SK-N-DZ (cell line): ENCODE measurements at regions not wholly inside any gene's neighbourhood (a gene's known extent, or its start where the extent isn't known, plus 50 kb on each side); places are given as distances from the start of the nearest gene placed in this dataset.
"Not testable (repeated sequence)": the region's sequence is repeated elsewhere in the genome, so short reads cannot be mapped to it uniquely, and the experiment has no call there.

Source experiments
- DNase-seq: peaks from one replicate; pipeline ENCODE4 v3.0.0-alpha.2; 2015; ENCODE audit warnings: low spot score

- DNase-seq, result not testable (repeated sequence)
These were observed 667.1 kb downstream of the PRIM2 start for GRCh38 chr6:57984575-57984974.

- DNase-seq, result not testable (repeated sequence)
These were observed 668.3 kb downstream of the PRIM2 start for GRCh38 chr6:57985734-57986133.

GRCh38 chr6:57986584-57986983 is 669.2 kb downstream of the PRIM2 start:
- DNase-seq, result not testable (repeated sequence)

GRCh38 chr6:57989520-57990080 is 672.2 kb downstream of the PRIM2 start:
- DNase-seq, result not testable (repeated sequence)

- DNase-seq, result not testable (repeated sequence)
These were observed 681.6 kb downstream of the PRIM2 start for GRCh38 chr6:57998858-57999619.

- not testable (repeated sequence) for DNase-seq
These were observed 682.8 kb downstream of the PRIM2 start for GRCh38 chr6:58000233-58000632.

- not testable (repeated sequence) for DNase-seq
These were observed 686.2 kb downstream of the PRIM2 start for GRCh38 chr6:58003417-58004167.

- DNase-seq, result not testable (repeated sequence)
These were observed 690.0 kb downstream of the PRIM2 start for GRCh38 chr6:58007334-58008000.

- DNase-seq, result not testable (repeated sequence)
These were observed 690.5 kb downstream of the PRIM2 start for GRCh38 chr6:58008001-58008335.

- not testable (repeated sequence) for DNase-seq
These were observed 694.6 kb downstream of the PRIM2 start for GRCh38 chr6:58011954-58012600.

- DNase-seq, result not testable (repeated sequence)
These were observed 699.2 kb downstream of the PRIM2 start for GRCh38 chr6:58016614-58017013.

- not testable (repeated sequence) for DNase-seq
These were observed 710.8 kb downstream of the PRIM2 start for GRCh38 chr6:58028188-58028587.

- not testable (repeated sequence) for DNase-seq
These were observed 720.8 kb downstream of the PRIM2 start for GRCh38 chr6:58038213-58038612.

- not testable (repeated sequence) for DNase-seq
These were observed 729.2 kb downstream of the PRIM2 start for GRCh38 chr6:58046584-58046983.

GRCh38 chr6:58047389-58047788 is 730.0 kb downstream of the PRIM2 start:
- DNase-seq, result not testable (repeated sequence)

GRCh38 chr6:58047865-58048264 is 730.4 kb downstream of the PRIM2 start:
- not testable (repeated sequence) for DNase-seq

GRCh38 chr6:58055465-58056176 is 738.2 kb downstream of the PRIM2 start:
- not testable (repeated sequence) for DNase-seq

- not testable (repeated sequence) for DNase-seq
These were observed 742.3 kb downstream of the PRIM2 start for GRCh38 chr6:58059701-58060100.

- DNase-seq, result not testable (repeated sequence)
These were observed 746.1 kb downstream of the PRIM2 start for GRCh38 chr6:58063542-58063941.

- not testable (repeated sequence) for DNase-seq
These were observed 750.6 kb downstream of the PRIM2 start for GRCh38 chr6:58067867-58068548.
